ENCODE measurements at regions not wholly inside any gene's neighbourhood (a gene's known extent, or its start where the extent isn't known, plus 50 kb on each side); places are given as distances from the start of the nearest gene placed in this dataset.
"Not testable (repeated sequence)": the region's sequence is repeated elsewhere in the genome, so short reads cannot be mapped to it uniquely, and the experiment has no call there.

- DNase-seq = no peak
Measured at GRCh38 chr7:137110535-137110934, 233.0 kb downstream of the PTN start.

DNA sequence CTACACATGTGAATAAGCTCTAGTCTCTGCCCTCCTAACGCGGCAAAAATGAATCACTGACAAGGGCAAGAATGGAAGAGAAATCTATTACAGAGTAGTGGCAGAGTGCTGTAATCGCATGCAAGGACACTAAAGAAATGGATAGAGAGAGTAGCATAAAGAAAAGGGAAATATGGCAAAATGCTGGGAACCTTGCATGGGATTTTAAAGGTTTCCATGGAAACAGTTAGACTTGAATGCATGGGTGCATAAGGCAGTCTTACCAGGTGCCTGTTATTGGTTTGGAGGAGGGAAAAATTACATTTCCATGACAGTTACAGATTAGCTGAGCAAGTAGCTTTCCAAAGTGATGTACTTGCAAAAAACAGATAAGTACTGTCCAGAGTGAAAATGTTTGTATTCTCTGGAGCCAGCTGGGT is 233.4 kb downstream of the PTN start:
- DNase-seq = no peak

DNA sequence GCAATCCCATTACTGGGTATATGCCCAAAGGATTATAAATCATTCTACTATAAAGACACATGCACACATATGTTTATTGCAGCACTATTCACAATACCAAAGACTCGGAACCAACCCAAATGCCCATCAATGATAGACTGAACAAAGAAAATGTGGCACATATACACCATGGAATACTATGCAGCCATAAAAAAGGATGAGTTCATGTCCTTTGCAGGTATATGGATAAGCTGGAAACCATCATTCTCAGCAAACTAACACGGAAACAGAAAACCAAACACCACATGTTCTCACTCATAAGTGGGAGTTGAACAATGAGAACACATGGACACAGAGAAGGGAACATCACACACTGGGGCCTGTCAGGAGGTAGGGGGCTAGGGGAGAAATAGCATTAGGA is 235.7 kb downstream of the PTN start:
- DNase-seq = not testable (repeated sequence)

DNA sequence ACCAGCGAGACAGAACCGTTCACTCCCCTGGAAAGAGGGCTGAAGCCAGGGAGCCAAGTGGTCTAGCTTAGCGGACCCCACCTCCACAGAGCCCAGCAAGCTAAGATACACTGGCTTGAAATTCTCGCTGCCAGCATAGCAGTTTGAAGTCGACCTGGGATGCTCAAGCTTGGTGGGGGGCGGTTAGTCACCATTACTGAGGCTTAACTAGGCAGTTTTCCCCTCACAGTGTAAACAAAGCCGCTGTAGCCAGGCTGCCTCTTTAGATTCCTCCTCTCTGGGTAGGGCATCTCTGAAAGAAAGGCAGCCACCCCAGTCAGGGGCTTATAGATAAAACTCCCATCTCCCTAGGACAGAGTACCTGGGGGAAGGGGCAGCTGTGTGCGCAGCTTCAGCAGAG is 235.1 kb downstream of the CHRM2 start:
- DNase-seq = not testable (repeated sequence)

DNA sequence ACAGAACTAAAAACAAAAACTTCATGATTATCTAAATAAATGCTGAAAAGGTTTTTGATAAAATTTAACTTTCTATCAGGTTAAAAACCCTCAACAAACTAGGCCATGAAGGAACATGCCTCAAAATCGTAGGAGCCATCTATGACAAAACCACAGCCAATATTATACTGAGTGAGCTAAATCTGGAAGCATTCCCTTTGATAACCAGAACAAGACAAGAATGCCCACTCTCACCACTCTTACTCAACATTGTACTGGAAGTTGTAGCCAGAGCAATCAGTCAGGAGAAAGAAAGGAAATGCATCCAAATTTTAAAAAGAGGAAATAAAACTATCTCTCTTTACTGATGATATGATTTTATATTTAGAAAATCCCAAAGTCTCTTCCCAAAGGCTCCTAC is 228.7 kb downstream of the CHRM2 start:
- no peak for DNase-seq

DNA sequence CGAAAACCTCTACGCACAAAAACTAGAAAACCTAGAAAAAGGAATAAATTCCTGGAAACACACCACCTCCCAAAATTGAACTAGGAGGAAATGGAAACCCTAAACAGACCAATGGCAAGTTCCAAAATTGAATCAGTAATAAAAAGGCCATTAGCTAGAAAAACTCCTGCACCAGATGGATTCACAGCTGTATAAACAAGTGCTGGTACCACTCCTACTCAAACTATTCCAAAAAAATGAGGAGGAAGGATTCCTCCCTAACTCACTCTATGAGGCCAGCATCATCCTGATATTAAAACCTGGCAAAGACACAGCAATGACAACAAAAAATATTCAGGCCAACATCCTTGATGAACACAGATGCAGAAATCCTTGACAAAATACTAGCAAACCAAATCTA is 228.2 kb downstream of the CHRM2 start:
- no peak for DNase-seq

- no peak for DNase-seq
Measured at GRCh38 chr7:137093198-137093597, 224.7 kb downstream of the CHRM2 start.

DNA sequence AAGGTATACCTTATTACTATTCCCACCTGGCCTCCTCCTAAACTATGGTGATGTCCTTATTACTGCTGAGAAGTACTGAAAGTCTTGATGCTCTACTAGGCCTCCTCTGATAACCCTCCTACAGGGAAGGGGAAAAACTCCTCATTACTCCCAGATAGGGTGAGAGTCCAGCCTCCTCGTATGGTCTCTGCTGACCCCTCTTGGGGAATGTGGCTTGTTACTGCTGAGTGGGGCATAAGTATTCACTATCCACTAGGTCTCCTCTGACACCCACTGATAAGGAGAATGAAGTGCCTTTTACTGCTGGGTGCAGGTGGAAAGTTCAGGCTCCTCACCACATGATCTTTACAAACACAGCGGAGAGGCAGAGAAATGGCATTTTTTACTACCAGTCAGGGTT is 222.9 kb downstream of the CHRM2 start:
- DNase-seq = no peak

- DNase-seq = no peak
Measured at GRCh38 chr7:137086896-137087295, 218.4 kb downstream of the CHRM2 start.

- peak in 1 of 51 donors; percentile 1 for DNase-seq
Measured at GRCh38 chr7:137084607-137085380, 216.3 kb downstream of the CHRM2 start.

DNA sequence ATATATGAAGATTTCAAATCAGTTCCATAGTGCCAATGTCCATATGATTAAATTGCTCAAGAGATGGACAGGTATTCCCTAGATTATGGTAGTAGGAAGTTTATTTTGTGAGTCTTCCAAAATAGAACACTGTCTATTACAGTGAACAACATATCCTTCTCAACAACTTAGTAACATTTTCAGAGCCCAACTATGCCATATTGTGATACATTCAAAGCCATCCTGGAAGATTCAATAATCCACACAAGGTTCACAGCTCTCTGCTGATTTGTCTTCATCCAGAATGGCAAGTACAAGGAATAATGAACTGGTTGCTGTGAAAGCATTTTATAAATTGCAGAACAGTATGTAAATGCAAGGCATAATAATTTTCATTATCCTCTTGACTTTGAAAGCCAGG is 213.9 kb downstream of the CHRM2 start:
- no peak for DNase-seq

DNA sequence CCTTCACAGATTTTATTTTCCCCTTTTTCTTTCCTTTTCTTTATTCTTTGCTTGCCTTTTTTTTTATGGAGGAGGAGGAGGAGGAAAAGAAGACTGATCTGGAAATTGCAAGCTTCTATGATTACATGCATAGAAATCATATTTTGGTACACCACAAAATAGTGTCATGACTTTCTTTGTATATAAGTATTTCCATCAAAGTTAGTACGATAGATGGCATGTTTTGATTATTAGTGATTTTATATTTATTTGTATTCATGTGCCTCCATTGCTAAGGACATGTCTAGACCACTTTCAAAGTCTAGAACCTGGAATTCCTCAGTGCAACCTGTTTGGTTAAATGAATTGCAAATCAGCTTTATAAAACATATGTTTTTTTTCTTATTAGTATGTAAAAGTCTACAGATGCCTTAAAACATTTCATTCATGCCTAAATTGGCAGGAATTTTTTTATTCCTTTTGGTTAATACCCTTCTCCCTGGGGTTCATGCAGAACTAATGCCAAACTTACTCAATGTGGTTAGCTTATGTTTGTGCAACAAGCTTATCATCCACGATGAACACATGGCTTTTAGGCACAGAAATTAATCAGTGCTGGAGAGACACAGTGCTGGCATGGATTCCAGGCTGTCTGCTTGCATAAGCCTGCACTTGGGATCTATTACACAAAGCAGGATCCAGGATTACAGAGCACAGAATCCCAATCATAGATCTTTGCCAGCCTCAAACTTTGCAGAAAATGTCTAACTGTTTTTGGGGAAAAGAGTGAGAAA is 213.1 kb downstream of the CHRM2 start:
- peak in 1 of 51 donors; percentile 1 for DNase-seq

DNA sequence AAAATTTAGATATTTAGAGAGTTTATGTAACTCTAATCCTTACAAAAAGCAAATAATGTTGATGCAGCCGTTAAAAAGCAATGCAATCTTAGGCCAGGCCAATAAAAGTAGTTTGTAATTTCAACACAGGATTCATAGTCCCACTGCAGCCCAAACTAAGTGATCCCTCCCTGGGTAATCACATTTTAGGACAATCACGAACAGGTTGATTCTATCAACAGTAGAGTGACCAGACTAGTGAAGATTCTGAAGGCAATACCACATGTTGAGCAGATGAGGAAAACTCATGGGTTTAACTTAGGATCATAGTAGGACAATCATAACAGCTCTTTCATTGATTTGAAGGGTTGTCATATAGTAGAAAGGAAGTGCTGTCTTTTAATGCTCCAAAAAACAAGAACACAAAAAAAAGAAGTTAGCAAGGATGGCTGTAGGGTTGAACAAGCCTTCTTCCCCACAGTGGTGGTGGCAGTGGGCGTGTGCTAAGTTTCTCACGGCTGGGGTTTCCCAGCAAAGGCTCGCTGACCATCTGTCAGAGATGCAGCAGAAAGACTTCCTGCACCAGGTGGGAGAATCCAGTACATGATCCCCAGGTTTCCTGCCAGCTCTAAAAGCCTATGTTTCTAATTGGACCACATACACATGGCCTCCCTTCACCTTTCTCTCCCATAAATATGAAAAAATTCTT is 212.2 kb downstream of the CHRM2 start:
- DNase-seq = peak in 1 of 51 donors; percentile 0

GRCh38 chr7:137078781-137079180 is 210.3 kb downstream of the CHRM2 start:
- no peak for DNase-seq

DNA sequence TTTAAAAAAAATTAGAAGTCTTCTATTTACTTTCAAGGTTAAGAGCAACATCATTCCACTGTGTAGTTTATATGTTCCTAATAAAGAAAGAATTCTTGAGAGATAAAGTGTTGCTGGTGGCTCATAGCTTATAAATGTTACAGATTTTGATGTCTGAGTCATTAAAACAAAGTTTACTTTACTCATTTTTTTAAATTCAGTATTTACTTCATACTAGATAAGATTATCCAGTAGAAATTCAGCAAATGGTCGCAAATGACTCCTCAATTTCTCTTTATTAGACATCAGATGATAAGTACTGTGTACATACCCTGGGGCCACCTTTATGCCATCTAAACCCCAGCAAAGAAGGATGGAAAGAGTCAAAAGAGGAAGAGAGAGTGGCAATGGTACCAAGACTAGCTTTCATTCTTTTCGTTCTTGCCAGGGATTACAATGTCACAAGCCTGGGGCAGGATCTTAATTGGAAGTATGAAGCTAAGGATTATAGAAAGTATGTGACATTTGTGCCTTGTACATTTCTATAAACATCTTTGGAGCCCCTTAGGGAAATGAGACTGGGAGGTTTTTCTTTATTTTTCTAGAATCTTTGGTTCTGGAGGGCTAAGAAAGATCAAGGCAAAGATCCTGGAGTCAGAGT is 206.1 kb downstream of the CHRM2 start:
- DNase-seq = no peak

GRCh38 chr7:137073571-137074325 is 205.3 kb downstream of the CHRM2 start:
- DNase-seq = no peak
